ENCODE measurements at regions not wholly inside any gene's neighbourhood (a gene's known extent, or its start where the extent isn't known, plus 50 kb on each side); places are given as distances from the start of the nearest gene placed in this dataset.

DNA sequence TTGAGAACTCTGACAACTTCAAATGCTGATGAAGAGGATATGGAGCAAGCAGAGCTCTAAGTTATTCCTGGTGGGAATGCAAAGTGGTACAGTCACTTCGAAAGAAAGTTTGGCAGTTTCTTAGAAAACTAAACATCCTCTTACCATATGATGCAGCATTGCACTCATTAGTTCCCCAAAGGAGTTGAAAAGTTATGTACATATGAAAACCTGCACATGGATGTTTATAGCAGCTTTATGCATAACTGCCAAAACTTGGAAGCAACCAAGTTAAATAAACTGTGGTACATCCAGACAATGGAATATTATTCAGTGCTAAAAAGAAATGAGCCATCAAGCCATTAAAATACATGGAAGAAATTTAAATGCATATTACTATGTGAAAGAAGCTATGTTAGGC is 779.3 kb upstream of the COBL start:
- BruUV-seq (replicated peaks): no TSS peak
- CTCF ChIA-PET: no interaction called here

DNA sequence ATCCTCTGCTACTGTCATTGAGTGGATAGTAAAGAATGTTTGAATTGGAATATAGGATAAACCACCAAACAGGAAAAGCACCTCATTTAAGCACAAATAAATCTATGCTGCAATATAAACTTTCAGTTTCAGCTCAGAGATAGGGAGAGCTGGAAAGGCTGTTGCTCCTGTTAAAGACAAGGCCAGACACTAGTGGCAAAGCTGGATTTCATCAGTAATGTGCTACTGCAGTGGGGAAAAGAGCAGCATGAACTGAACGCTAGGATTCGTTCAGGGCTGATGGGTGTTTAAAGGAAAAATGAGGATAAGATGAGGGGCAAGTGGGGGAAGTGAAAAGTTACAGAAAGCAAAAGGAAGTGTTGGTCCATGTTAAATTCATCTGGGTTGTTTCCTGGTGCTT is 775.4 kb upstream of the COBL start:
- no TSS peak for BruUV-seq (replicated peaks)
- ChIA-PET POLR2A (ENCODE audit: unreplicated experiment) (no interaction called here), CTCF (no interaction called here)
- Histone ChIP-seq H2AFZ (no peak overlapping the region), H3K79me2 (ENCODE audit: low read depth) (no peaks in the 10 kb centered on the region), H3K36me3 (ENCODE audit: low read depth) (no peaks in the 10 kb centered on the region), H3K4me3 (no peak overlapping the region), H3K4me1 (replicated peaks; ENCODE audit: insufficient read depth) (no peaks in the 10 kb centered on the region), H3K27ac (no peak overlapping the region), H3K9me3 (ENCODE audit: insufficient read depth, low read depth) (no peaks in the 10 kb centered on the region), H3F3A (ENCODE audit: insufficient read depth, low read depth) (no peaks in the 10 kb centered on the region), H3K4me2 (no peak overlapping the region), H3K27me3 (ENCODE audit: insufficient read depth, low read depth) (no peaks in the 10 kb centered on the region), H4K20me1 (ENCODE audit: insufficient read depth) (no peaks in the 10 kb centered on the region), H3K9me2 (ENCODE audit: insufficient read depth) (no peaks in the 10 kb centered on the region)
- intact Hi-C loops (cut with micrococcal nuclease; ENCODE audit: unreplicated experiment): no loop called here
- no peak for TF ChIP-seq EZH2 (IDR thresholded peaks at IDR 0.05; ENCODE audit: low read depth)
- TF ChIP-seq, protein P1, sequence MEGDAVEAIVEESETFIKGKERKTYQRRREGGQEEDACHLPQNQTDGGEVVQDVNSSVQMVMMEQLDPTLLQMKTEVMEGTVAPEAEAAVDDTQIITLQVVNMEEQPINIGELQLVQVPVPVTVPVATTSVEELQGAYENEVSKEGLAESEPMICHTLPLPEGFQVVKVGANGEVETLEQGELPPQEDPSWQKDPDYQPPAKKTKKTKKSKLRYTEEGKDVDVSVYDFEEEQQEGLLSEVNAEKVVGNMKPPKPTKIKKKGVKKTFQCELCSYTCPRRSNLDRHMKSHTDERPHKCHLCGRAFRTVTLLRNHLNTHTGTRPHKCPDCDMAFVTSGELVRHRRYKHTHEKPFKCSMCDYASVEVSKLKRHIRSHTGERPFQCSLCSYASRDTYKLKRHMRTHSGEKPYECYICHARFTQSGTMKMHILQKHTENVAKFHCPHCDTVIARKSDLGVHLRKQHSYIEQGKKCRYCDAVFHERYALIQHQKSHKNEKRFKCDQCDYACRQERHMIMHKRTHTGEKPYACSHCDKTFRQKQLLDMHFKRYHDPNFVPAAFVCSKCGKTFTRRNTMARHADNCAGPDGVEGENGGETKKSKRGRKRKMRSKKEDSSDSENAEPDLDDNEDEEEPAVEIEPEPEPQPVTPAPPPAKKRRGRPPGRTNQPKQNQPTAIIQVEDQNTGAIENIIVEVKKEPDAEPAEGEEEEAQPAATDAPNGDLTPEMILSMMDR (conservative IDR thresholded peaks at IDR 0.05): no peak
- DNase-seq: no peak

More for the DNA sequence above, 779.3 kb upstream of the COBL start:
- Histone ChIP-seq H3K9me2 (ENCODE audit: insufficient read depth) (no peaks in the 10 kb centered on the region), H3K4me1 (replicated peaks; ENCODE audit: insufficient read depth) (no peaks in the 10 kb centered on the region), H3K9me3 (ENCODE audit: insufficient read depth, low read depth) (no peaks in the 10 kb centered on the region), H3K36me3 (ENCODE audit: low read depth) (no peaks in the 10 kb centered on the region), H3F3A (ENCODE audit: insufficient read depth, low read depth) (no peaks in the 10 kb centered on the region), H3K4me2 (no peak overlapping the region), H3K4me3 (no peak overlapping the region), H3K27me3 (ENCODE audit: insufficient read depth, low read depth) (peaks cover 15% of the 10 kb centered on the region; the same call in 1 of the 2 replicates), H3K27ac (no peak overlapping the region), H3K79me2 (ENCODE audit: low read depth) (no peaks in the 10 kb centered on the region), H4K20me1 (ENCODE audit: insufficient read depth) (no peaks in the 10 kb centered on the region), H2AFZ (no peak overlapping the region)
- no peak for TF ChIP-seq EZH2 (IDR thresholded peaks at IDR 0.05; ENCODE audit: low read depth)
- TF ChIP-seq, protein P1 (conservative IDR thresholded peaks at IDR 0.05): no peak
- intact Hi-C loops (cut with micrococcal nuclease; ENCODE audit: unreplicated experiment): no loop called here
- no peak for DNase-seq
- POLR2A ChIA-PET (ENCODE audit: unreplicated experiment): no interaction called here

DNA sequence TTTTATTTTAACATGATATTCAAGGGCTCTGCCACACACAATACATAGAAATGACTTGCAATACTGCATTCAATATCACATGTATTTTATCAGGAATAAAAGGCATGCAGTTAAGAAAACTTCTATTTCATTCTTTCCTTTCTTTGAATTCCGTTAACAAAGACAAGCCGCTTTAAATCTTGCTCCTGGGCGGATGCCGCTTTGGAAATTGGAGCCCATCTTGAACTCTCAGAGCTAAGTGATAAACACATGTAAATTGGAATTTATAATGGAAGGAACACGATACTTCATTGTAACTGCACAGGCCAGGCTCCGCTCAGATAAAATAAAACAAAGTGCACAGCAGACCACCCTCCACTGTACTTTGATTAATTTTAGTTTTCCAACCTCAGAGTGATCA is 774.5 kb upstream of the COBL start:
- Histone ChIP-seq H3F3A (ENCODE audit: insufficient read depth, low read depth) (no peaks in the 10 kb centered on the region), H3K9me3 (ENCODE audit: insufficient read depth, low read depth) (no peaks in the 10 kb centered on the region), H3K27ac (no peak overlapping the region), H3K36me3 (ENCODE audit: low read depth) (no peaks in the 10 kb centered on the region), H3K4me1 (replicated peaks; ENCODE audit: insufficient read depth) (no peaks in the 10 kb centered on the region), H3K27me3 (ENCODE audit: insufficient read depth, low read depth) (no peaks in the 10 kb centered on the region), H3K79me2 (ENCODE audit: low read depth) (no peaks in the 10 kb centered on the region), H4K20me1 (ENCODE audit: insufficient read depth) (no peaks in the 10 kb centered on the region), H3K4me2 (no peak overlapping the region), H2AFZ (no peak overlapping the region), H3K4me3 (no peak overlapping the region), H3K9me2 (ENCODE audit: insufficient read depth) (no peaks in the 10 kb centered on the region)
- intact Hi-C loops (cut with micrococcal nuclease; ENCODE audit: unreplicated experiment): no loop called here
- ChIA-PET CTCF (no interaction called here), POLR2A (ENCODE audit: unreplicated experiment) (no interaction called here)
- BruUV-seq (replicated peaks): no TSS peak
- TF ChIP-seq, protein P1 (conservative IDR thresholded peaks at IDR 0.05): no peak
- TF ChIP-seq EZH2 (IDR thresholded peaks at IDR 0.05; ENCODE audit: low read depth): no peak
- no peak for DNase-seq
